Epithelial cell of esophagus (primary cell): ENCODE measurements at regions not wholly inside any gene's neighbourhood (a gene's known extent, or its start where the extent isn't known, plus 50 kb on each side); places are given as distances from the start of the nearest gene placed in this dataset.

Experiments used
- DNase-seq: peaks from one replicate; pipeline ENCODE4 v3.0.0; 2010; ENCODE audit warnings: low read depth
- H3K4me3 ChIP-seq: 2 replicates; pipeline ENCODE4 v1.5.1; 2011; ENCODE audit warnings: mild to moderate bottlenecking, low read length, control low read depth
- TF ChIP-seq, protein P1 (sequence below): IDR thresholded peaks from 2 replicates; pipeline ENCODE4 v1.5.1; 2011; ENCODE audit warnings: low read depth, mild to moderate bottlenecking, low read length, control low read depth, inconsistent platforms; ENCODE audit not compliant: insufficient read depth; ENCODE audit errors: missing control alignments

DNA sequence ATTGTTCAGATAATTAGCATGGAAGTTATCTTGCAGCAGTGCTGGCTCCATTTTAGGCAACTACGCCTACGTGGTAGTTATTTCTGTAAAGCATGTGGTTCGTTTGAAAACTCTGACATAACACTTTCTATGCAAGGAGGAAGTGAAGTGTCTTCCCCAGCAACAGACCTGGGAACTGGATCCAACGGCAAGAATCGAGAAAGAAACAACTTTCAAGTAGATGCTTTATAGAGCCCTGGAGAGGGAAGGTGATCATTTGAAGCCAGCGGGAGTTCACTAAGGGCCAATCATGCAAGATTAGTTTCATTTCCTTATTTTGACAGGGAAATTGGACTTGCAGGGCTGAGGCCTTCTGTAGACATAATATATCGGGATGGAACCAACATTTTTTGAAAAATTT, 218.3 kb downstream of the ACKR3 start:
- DNase-seq = no peak
- no peak overlapping the region for H3K4me3 ChIP-seq
- TF ChIP-seq, protein P1, sequence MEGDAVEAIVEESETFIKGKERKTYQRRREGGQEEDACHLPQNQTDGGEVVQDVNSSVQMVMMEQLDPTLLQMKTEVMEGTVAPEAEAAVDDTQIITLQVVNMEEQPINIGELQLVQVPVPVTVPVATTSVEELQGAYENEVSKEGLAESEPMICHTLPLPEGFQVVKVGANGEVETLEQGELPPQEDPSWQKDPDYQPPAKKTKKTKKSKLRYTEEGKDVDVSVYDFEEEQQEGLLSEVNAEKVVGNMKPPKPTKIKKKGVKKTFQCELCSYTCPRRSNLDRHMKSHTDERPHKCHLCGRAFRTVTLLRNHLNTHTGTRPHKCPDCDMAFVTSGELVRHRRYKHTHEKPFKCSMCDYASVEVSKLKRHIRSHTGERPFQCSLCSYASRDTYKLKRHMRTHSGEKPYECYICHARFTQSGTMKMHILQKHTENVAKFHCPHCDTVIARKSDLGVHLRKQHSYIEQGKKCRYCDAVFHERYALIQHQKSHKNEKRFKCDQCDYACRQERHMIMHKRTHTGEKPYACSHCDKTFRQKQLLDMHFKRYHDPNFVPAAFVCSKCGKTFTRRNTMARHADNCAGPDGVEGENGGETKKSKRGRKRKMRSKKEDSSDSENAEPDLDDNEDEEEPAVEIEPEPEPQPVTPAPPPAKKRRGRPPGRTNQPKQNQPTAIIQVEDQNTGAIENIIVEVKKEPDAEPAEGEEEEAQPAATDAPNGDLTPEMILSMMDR = no peak

GRCh38 chr2:236790963-236791362, 221.3 kb downstream of the ACKR3 start:
- H3K4me3 ChIP-seq = no peak overlapping the region
- no peak for DNase-seq
- TF ChIP-seq, protein P1 = no peak

GRCh38 chr2:236793023-236794011, 223.7 kb downstream of the ACKR3 start:
- no peak for DNase-seq
- no peak overlapping the region for H3K4me3 ChIP-seq
- TF ChIP-seq, protein P1 = no peak

GRCh38 chr2:236794176-236794957, 224.7 kb downstream of the ACKR3 start:
- TF ChIP-seq, protein P1 = no peak
- H3K4me3 ChIP-seq = no peak overlapping the region
- peak; percentile 59 for DNase-seq

GRCh38 chr2:236795169-236795860, 225.7 kb downstream of the ACKR3 start:
- no peak for DNase-seq
- H3K4me3 ChIP-seq = no peak overlapping the region
- TF ChIP-seq, protein P1 = no peak

DNA sequence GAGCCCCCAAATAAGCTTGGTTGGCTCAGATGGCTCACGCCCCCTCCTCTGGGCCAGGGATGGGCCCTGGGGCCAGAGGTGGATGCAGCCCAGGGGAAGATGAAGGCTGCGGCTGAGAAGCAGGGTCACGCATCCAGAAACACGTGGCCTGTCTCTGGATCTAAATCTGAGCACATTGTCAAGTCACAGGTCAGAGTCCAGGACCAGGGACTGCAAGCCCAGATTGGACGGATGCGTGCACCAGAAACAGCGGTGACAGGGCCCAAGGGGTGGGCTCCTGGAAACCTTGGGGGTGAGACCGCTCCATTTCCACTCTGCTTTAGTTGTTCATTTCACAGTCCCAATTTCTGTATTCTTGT, 226.2 kb downstream of the ACKR3 start:
- DNase-seq = no peak
- TF ChIP-seq, protein P1 = no peak

More for the DNA sequence above, 226.2 kb downstream of the ACKR3 start:
- H3K4me3 ChIP-seq = no peak overlapping the region
